Naive thymus-derived CD8-positive, alpha-beta T cell (primary cell): ENCODE measurements at regions not wholly inside any gene's neighbourhood (a gene's known extent, or its start where the extent isn't known, plus 50 kb on each side); places are given as distances from the start of the nearest gene placed in this dataset.

Experiments used
- ATAC-seq, 2 donors: fragments of 150-1000 bp; cut with Tn5 transposase in 1 of 2; sonication (Bioruptor Pico), chemical (Tn5 transposase) in 1 of 2; 1 replicate in 1 of 2; 2 replicates in 1 of 2; pipeline ENCODE4 v1.10.0; 2021; ENCODE audit warnings: mild to moderate bottlenecking in 2 of 2, moderate library complexity in 2 of 2
- POLR2A ChIA-PET: fragments of 350-600 bp; sonication (Branson Sonifier 250); formaldehyde crosslinking; loops from one replicate; lab custom pipeline; 2021; ENCODE audit warnings: antibody characterized with exemption; lab: Charles Lee
- DNase-seq, 10 donors: peaks; one replicate each; pipeline versions ENCODE4 v3.0.0 to v3.0.0-alpha.2; 2020 to 2022
- H3K27ac Mint-ChIP-seq, 10 donors: one replicate each; pipeline ENCODE4 v1.8.0; 2020 to 2022; ENCODE audit warnings: mild to moderate bottlenecking in 10 of 10, mixed read lengths in 10 of 10, moderate library complexity in 4 of 10, inconsistent platforms in 1 of 10
- H3K27me3 Mint-ChIP-seq, 5 donors: one replicate each; pipeline ENCODE4 v1.8.0; 2021 to 2022; ENCODE audit warnings: mixed read lengths in 5 of 5
- H3K36me3 Mint-ChIP-seq, 3 donors: one replicate each; pipeline ENCODE4 v1.8.0; 2020 to 2022; ENCODE audit warnings: mixed read lengths in 3 of 3, mild to moderate bottlenecking in 2 of 3, inconsistent platforms in 1 of 3
- H3K4me1 Mint-ChIP-seq, 4 donors: one replicate each; pipeline ENCODE4 v1.8.0; 2021 to 2022; ENCODE audit warnings: mixed read lengths in 4 of 4
- H3K4me3 Mint-ChIP-seq, 10 donors: one replicate each; pipeline ENCODE4 v1.8.0; 2020 to 2022; ENCODE audit warnings: mild to moderate bottlenecking in 10 of 10, mixed read lengths in 10 of 10, moderate library complexity in 6 of 10, inconsistent platforms in 1 of 10
- H3K9me3 Mint-ChIP-seq, 9 donors: one replicate each; pipeline ENCODE4 v1.8.0; 2020 to 2022; ENCODE audit warnings: mixed read lengths in 9 of 9, mild to moderate bottlenecking in 3 of 9, inconsistent platforms in 1 of 9, moderate library complexity in 1 of 9

DNA sequence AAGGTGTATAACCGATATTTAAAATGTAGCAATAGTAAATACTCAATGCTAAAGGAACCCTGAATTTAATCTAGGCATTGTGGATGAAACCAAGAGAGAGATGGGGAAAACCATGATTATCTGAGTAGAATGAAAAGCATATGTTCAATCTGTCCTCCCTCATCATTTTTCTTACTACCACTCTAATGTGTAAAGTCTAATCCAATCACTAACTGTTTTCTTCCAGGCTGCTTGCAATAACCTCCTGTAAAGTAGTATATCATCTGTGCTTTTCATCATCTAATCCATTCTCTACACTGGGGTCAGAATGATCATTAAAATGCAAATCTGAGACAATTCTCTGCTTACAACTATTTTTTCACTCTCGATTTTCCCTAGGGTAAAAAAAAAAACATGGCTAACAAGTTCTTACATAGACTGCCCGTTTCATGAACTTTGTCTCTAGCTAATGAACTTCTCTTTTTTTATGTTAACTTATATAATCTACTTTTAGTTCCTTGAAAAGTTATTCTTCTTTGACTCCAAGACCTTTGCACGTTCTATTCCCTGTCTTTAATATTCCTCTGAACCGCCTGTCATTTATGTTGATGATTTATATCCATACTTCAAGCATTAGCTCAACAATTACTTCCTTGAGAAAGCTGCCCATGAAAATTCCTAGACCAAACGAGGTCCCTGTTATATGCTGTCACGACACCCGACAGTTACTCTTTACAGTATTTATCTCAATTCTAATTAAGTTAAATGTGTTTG, 94.7 kb upstream of the SLC8A1 start:
- Mint-ChIP-seq H3K27me3 (peaks cover 0 to 4% (median 0%) of the 10 kb centered on the region in 5 donors), H3K36me3 (no peaks in the 10 kb centered on the region), H3K9me3 (peaks cover 0 to 4% (median 0%) of the 10 kb centered on the region in 9 donors), H3K4me3 (no peak overlapping the region), H3K4me1 (no peaks in the 10 kb centered on the region), H3K27ac (no peak overlapping the region)
- ATAC-seq (no peak), DNase-seq (no peak)
- POLR2A ChIA-PET, result no interaction called here

DNA sequence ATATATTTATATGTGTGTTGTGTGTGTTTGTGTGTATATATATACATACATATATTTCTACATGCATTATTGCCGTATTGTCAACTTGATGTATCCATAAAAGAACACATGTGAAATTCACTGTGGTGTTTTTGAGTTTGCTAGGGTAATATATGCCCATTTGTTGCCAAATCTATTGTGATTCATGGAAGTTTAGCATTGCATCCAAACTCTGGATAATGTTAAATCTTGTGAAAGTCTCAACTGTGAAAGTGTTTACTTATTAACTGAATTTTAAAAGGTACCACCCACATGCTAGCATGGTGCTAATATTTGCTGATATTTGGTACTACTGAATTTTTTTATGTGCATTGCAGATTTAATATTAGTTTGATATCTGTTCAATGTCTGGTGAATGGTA, 96.6 kb upstream of the SLC8A1 start:
- Mint-ChIP-seq H3K4me3 (no peak overlapping the region), H3K9me3 (peaks cover 0 to 4% (median 0%) of the 10 kb centered on the region in 9 donors), H3K36me3 (no peaks in the 10 kb centered on the region), H3K27me3 (peaks cover 0 to 4% (median 0%) of the 10 kb centered on the region in 5 donors), H3K4me1 (no peaks in the 10 kb centered on the region), H3K27ac (no peak overlapping the region)
- ATAC-seq, result no peak
- POLR2A ChIA-PET, result no interaction called here
- DNase-seq, result no peak

DNA sequence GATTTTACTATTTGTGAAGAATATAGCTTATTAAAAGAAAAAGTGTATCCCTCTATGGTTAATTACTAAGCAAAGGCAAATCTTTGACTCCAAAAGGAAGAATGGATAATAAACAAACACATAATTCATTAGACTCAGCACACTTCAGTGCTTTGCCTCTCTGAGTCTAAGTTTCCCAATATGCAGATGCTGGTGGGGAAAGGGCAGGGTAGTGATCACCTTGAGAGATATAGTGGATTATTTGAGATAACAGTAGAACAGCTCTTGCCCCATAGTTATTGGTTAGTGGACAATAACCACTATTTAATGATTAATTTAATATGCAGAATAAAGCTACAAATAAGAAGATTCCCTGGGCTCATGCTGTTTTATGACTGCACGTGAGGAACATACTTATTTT, 98.2 kb upstream of the SLC8A1 start:
- DNase-seq (no peak), ATAC-seq (no peak)
- Mint-ChIP-seq H3K36me3 (no peaks in the 10 kb centered on the region), H3K4me1 (no peaks in the 10 kb centered on the region), H3K4me3 (no peak overlapping the region), H3K9me3 (peaks cover 0 to 4% (median 0%) of the 10 kb centered on the region in 9 donors), H3K27ac (no peak overlapping the region), H3K27me3 (peaks cover 0 to 4% (median 0%) of the 10 kb centered on the region in 5 donors)
- POLR2A ChIA-PET, result no interaction called here

DNA sequence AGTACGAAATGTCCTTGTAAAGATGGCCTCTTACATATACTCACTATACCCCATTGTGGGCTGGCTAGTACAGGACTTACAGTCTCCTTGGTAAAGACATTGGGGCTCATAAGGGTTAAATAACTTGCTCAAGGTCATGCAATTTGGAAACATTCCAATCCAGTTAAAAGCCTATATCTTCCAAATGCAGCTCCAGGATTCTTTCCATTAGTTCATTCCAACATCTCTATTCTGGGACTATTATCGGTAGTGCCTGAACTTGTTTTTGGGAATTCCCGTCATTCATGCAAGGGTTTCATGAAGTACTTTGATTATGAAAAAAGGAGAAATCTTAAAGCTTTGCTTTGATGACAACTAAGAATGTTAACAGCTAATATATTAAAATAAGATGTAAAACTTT, 99.2 kb upstream of the SLC8A1 start:
- ATAC-seq, result no peak
- no peak for DNase-seq
- H3K4me3 Mint-ChIP-seq, result no peak overlapping the region
- peaks cover 0 to 4% (median 0%) of the 10 kb centered on the region in 9 donors for H3K9me3 Mint-ChIP-seq
- H3K4me1 Mint-ChIP-seq, result no peaks in the 10 kb centered on the region
- peaks cover 0 to 4% (median 0%) of the 10 kb centered on the region in 5 donors for H3K27me3 Mint-ChIP-seq
- POLR2A ChIA-PET, result no interaction called here
- no peaks in the 10 kb centered on the region for H3K36me3 Mint-ChIP-seq
- no peak overlapping the region for H3K27ac Mint-ChIP-seq

DNA sequence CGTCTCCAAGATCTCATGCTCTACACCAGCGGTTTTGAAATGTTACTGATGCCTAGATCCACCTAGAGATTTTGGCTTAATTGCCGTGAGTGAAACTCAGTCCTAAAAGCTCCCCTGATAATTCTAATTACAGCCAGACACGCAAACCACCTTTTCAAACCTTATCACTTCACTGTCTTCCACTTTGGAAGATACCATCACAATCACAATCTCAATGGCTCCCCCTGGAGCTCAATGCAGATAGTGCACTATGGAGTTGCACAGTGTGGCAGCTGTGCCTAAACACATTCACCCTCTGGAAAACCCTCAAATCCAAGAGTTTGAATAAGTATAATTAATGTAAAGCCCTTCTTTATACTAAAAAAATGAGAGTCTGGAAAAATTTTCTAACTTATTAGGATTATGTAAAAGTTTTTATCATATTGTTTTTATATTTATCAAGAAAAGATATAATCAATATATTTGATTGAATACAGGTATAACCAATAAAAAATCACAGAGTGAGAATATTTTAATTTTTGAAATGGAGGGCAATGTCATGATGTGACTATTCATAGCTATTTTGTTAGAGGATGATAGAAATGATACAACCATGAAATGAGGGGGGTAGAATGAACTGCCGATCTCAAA, 102.9 kb upstream of the SLC8A1 start:
- Mint-ChIP-seq H3K36me3 (no peaks in the 10 kb centered on the region), H3K4me1 (no peaks in the 10 kb centered on the region), H3K27me3 (peaks cover 0 to 4% (median 0%) of the 10 kb centered on the region in 5 donors), H3K4me3 (no peak overlapping the region), H3K27ac (no peak overlapping the region), H3K9me3 (peaks cover 0 to 3% (median 0%) of the 10 kb centered on the region in 9 donors)
- POLR2A ChIA-PET, result no interaction called here
- DNase-seq (peak in 5 of 10 donors; percentile 4 to 16 (median 8)), ATAC-seq (no peak)

DNA sequence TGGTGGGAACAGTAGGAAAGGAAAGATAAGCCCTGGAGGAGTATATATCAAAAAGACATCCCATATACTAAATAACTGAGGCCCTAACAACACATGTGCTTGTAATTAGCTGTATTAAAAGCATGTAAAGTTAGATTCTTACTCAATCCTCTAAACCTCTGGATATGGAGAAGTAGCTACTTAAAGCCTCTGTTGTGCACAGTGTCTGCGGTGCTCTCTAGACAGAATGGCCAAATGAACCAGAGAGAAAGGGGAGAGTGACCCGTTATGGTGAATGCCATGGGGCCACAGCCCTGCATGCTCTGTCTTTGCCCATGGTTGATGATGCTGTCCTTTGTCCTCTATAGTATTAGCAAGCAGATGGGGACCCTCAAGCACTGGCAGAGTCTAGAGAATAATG, 104.4 kb upstream of the SLC8A1 start:
- POLR2A ChIA-PET, result no interaction called here
- H3K4me1 Mint-ChIP-seq, result no peaks in the 10 kb centered on the region
- H3K4me3 Mint-ChIP-seq, result no peak overlapping the region
- peaks cover 0 to 3% (median 0%) of the 10 kb centered on the region in 5 donors for H3K27me3 Mint-ChIP-seq
- H3K27ac Mint-ChIP-seq, result no peak overlapping the region
- DNase-seq (no peak), ATAC-seq (no peak)
- peaks cover 0 to 3% (median 0%) of the 10 kb centered on the region in 9 donors for H3K9me3 Mint-ChIP-seq
- no peaks in the 10 kb centered on the region for H3K36me3 Mint-ChIP-seq

DNA sequence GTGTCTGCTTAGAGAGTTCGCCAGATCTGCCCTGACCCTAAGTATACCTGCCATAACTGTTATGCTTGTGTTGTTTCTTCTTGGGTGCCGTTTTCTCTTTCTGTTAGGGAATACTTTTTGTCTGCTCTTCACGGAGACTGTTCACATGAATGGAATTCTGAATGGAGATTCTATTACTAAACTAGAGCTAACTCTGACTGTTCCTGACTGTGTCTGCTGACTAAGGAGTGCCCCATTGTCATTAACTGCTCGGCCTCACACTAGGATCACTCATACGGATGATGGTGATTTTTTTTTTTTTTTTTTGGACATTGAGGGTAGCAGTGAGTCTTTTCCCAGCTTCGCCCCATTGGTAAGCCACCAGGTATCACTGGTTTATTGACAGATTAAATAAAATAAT, 104.8 kb upstream of the SLC8A1 start:
- Mint-ChIP-seq H3K27me3 (peaks cover 0 to 3% (median 0%) of the 10 kb centered on the region in 5 donors), H3K4me1 (no peaks in the 10 kb centered on the region), H3K36me3 (no peaks in the 10 kb centered on the region), H3K27ac (no peak overlapping the region), H3K4me3 (no peak overlapping the region), H3K9me3 (peaks cover 0 to 3% (median 0%) of the 10 kb centered on the region in 9 donors)
- no peak for DNase-seq
- no peak for ATAC-seq
- POLR2A ChIA-PET, result no interaction called here

DNA sequence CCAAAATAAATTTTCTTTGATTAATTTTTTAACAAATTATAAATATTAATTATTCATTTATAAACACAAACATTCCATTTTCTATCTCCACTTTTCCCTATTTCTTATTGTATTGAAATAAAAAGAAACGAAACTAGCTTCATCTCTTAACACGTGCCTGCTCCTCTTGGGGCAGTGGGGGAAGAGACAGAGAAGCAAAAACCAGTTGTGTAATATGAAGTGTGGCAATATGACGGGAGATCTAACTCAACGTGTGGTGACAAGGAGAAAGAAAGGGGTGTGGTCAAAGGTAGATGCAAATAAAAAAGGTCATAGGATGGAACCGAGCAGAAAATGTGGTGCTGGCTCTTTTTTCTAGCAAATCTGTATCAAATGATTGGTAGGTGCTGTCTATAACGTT, 106.9 kb upstream of the SLC8A1 start:
- Mint-ChIP-seq H3K9me3 (no peaks in the 10 kb centered on the region), H3K4me3 (no peak overlapping the region), H3K4me1 (no peaks in the 10 kb centered on the region), H3K36me3 (no peaks in the 10 kb centered on the region), H3K27me3 (peaks cover 0 to 3% (median 0%) of the 10 kb centered on the region in 5 donors), H3K27ac (no peak overlapping the region)
- ATAC-seq, result no peak
- POLR2A ChIA-PET, result no interaction called here
- DNase-seq, result no peak

DNA sequence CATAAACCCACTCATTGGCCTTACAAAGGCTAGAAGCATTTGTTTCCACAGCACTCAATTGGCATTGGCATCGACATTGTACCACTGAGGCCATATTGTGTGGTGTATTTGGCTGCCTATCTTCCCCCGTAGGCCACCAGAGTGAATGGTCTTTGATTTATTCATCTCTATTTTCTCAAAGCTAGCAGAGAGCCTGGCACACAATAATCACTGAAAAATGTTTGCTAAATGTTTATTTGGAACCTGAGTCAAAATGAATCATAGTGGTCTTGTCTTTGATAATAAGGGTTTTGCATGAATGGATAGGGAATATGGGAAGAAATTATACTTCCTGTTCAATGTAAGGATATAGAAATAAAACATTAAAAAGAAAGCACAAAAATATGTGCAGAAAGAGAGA, 107.3 kb upstream of the SLC8A1 start:
- no peaks in the 10 kb centered on the region for H3K36me3 Mint-ChIP-seq
- H3K9me3 Mint-ChIP-seq, result no peaks in the 10 kb centered on the region
- DNase-seq (no peak), ATAC-seq (no peak)
- H3K27me3 Mint-ChIP-seq, result peaks cover 0 to 2% (median 0%) of the 10 kb centered on the region in 5 donors
- no peak overlapping the region for H3K4me3 Mint-ChIP-seq
- H3K4me1 Mint-ChIP-seq, result no peaks in the 10 kb centered on the region
- no peak overlapping the region for H3K27ac Mint-ChIP-seq
- POLR2A ChIA-PET, result no interaction called here

DNA sequence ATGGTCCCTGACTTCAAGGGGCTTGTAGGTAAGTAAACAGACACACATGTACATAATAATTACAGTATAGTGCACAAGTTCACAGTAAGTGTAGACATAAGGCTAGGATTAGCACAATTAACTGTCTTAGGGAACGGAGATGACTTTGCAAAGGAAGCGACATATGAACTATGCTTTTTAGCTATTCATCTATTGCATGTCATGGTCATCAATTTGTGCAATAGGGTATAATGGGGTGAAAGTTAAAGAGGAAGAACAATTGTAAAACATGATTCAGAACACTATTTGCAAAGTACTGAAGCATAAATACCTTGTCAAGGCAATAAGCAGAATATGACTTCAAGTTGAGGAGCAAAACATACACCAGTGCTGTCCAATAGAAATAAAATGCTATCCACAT, 112.3 kb upstream of the SLC8A1 start:
- Mint-ChIP-seq H3K9me3 (no peaks in the 10 kb centered on the region), H3K27me3 (no peaks in the 10 kb centered on the region), H3K4me3 (no peak overlapping the region), H3K27ac (no peak overlapping the region), H3K36me3 (no peaks in the 10 kb centered on the region), H3K4me1 (no peaks in the 10 kb centered on the region)
- POLR2A ChIA-PET, result no interaction called here
- ATAC-seq (no peak), DNase-seq (no peak)

DNA sequence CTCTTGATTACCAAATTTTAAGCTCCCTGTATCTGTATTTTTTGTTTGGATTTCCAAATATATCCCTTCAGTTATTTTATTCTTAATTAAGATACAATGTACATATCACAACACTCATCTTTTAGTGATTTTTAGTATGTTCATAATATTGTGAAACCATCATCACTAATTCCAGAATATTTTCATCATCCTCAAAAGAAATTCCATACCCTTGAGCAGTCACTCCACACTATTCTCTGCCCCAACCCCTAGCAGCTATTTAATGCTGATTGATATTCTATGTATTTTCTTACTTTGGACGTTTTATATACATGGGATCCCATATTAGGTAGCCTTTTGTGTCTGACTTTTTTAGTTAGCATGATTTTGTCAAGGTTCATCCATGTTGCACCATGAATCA, 127.4 kb upstream of the SLC8A1 start:
- POLR2A ChIA-PET, result no interaction called here

DNA sequence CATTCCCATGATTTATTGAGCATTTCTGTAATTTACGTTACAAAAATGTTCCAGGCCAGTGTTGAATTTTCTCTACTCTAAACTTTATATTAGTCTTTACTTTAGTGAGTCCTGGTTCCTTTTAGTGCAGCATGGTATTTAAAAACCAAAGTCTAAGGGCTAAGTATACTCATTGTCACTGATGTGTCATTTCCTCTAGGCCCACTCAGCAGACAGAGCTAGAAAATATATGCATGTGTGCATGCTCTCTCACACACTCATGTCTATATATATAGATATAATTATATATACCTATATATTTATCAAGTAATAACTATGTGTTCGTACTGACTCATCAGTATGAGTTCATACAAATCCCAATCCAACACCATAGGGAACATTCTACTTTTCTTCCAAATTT, 132.5 kb upstream of the SLC8A1 start:
- Mint-ChIP-seq H3K27me3 (peaks cover 0 to 3% (median 0%) of the 10 kb centered on the region in 5 donors), H3K9me3 (peaks cover 0 to 9% (median 2%) of the 10 kb centered on the region in 9 donors), H3K36me3 (no peaks in the 10 kb centered on the region), H3K27ac (no peak overlapping the region), H3K4me1 (no peaks in the 10 kb centered on the region), H3K4me3 (no peak overlapping the region)
- ATAC-seq (no peak), DNase-seq (no peak)
- POLR2A ChIA-PET, result no interaction called here

More for the DNA sequence above, 127.4 kb upstream of the SLC8A1 start:
- Mint-ChIP-seq H3K9me3 (peaks cover 0 to 10% (median 3%) of the 10 kb centered on the region in 9 donors), H3K27me3 (no peaks in the 10 kb centered on the region), H3K36me3 (no peaks in the 10 kb centered on the region), H3K27ac (no peak overlapping the region), H3K4me3 (no peak overlapping the region), H3K4me1 (no peaks in the 10 kb centered on the region)
- DNase-seq (no peak), ATAC-seq (no peak)

DNA sequence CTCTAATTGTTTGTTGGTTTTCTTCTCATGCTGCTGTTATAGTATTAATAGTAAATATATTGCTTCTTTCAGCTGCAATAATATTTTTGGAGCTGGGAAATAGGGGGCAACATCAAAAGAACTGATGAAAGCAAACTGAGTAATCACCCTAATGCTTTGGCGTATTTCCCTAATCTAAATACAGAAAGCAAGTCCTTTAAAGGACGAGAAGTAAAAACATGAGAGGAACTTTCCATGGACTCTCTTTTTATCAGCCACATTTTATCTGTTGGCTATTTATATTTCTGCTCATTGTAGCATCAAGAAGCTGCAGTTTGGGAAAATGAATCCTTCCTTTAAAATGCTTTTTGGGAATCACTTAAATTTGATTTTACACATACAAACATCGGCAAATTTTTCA, 139.9 kb upstream of the SLC8A1 start:
- no peak for ATAC-seq
- no peak overlapping the region for H3K27ac Mint-ChIP-seq
- POLR2A ChIA-PET, result no interaction called here
- H3K36me3 Mint-ChIP-seq, result no peaks in the 10 kb centered on the region
- H3K4me3 Mint-ChIP-seq, result no peak overlapping the region
- DNase-seq, result no peak
- H3K4me1 Mint-ChIP-seq, result no peaks in the 10 kb centered on the region
- peaks cover 0 to 3% (median 0%) of the 10 kb centered on the region in 5 donors for H3K27me3 Mint-ChIP-seq
- H3K9me3 Mint-ChIP-seq, result peaks cover 0 to 2% (median 0%) of the 10 kb centered on the region in 9 donors
